ENCODE measurements at regions not wholly inside any gene's neighbourhood (a gene's known extent, or its start where the extent isn't known, plus 50 kb on each side); places are given as distances from the start of the nearest gene placed in this dataset.

DNA sequence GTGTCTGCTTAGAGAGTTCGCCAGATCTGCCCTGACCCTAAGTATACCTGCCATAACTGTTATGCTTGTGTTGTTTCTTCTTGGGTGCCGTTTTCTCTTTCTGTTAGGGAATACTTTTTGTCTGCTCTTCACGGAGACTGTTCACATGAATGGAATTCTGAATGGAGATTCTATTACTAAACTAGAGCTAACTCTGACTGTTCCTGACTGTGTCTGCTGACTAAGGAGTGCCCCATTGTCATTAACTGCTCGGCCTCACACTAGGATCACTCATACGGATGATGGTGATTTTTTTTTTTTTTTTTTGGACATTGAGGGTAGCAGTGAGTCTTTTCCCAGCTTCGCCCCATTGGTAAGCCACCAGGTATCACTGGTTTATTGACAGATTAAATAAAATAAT lies 104.8 kb upstream of the SLC8A1 start:
- DNase-seq (ENCODE audit: low spot score) = no peak
- no peaks in the 10 kb centered on the region for H3K4me1 Mint-ChIP-seq (ENCODE audit: low read depth)
- H3K9me3 Mint-ChIP-seq (ENCODE audit: low read depth) = peaks cover 2% of the 10 kb centered on the region
- peaks cover 26% of the 10 kb centered on the region for H3K27me3 Mint-ChIP-seq (ENCODE audit: low read depth)
- H3K4me3 Mint-ChIP-seq (ENCODE audit: unreplicated experiment) = no peak overlapping the region
- no peaks in the 10 kb centered on the region for H3K36me3 Mint-ChIP-seq (ENCODE audit: low read depth)
- TF ChIP-seq, protein P1, sequence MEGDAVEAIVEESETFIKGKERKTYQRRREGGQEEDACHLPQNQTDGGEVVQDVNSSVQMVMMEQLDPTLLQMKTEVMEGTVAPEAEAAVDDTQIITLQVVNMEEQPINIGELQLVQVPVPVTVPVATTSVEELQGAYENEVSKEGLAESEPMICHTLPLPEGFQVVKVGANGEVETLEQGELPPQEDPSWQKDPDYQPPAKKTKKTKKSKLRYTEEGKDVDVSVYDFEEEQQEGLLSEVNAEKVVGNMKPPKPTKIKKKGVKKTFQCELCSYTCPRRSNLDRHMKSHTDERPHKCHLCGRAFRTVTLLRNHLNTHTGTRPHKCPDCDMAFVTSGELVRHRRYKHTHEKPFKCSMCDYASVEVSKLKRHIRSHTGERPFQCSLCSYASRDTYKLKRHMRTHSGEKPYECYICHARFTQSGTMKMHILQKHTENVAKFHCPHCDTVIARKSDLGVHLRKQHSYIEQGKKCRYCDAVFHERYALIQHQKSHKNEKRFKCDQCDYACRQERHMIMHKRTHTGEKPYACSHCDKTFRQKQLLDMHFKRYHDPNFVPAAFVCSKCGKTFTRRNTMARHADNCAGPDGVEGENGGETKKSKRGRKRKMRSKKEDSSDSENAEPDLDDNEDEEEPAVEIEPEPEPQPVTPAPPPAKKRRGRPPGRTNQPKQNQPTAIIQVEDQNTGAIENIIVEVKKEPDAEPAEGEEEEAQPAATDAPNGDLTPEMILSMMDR (IDR thresholded peaks at IDR 0.05) = no peak
- no peak overlapping the region for H3K27ac Mint-ChIP-seq (ENCODE audit: unreplicated experiment)

DNA sequence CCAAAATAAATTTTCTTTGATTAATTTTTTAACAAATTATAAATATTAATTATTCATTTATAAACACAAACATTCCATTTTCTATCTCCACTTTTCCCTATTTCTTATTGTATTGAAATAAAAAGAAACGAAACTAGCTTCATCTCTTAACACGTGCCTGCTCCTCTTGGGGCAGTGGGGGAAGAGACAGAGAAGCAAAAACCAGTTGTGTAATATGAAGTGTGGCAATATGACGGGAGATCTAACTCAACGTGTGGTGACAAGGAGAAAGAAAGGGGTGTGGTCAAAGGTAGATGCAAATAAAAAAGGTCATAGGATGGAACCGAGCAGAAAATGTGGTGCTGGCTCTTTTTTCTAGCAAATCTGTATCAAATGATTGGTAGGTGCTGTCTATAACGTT lies 106.9 kb upstream of the SLC8A1 start:
- TF ChIP-seq, protein P1 (IDR thresholded peaks at IDR 0.05) = no peak
- H3K4me3 Mint-ChIP-seq (ENCODE audit: unreplicated experiment) = no peak overlapping the region
- peaks cover 2% of the 10 kb centered on the region for H3K9me3 Mint-ChIP-seq (ENCODE audit: low read depth)
- H3K4me1 Mint-ChIP-seq (ENCODE audit: low read depth) = no peaks in the 10 kb centered on the region
- DNase-seq (ENCODE audit: low spot score) = no peak
- no peak overlapping the region for H3K27ac Mint-ChIP-seq (ENCODE audit: unreplicated experiment)
- H3K36me3 Mint-ChIP-seq (ENCODE audit: low read depth) = no peaks in the 10 kb centered on the region
- peaks cover 26% of the 10 kb centered on the region for H3K27me3 Mint-ChIP-seq (ENCODE audit: low read depth)

DNA sequence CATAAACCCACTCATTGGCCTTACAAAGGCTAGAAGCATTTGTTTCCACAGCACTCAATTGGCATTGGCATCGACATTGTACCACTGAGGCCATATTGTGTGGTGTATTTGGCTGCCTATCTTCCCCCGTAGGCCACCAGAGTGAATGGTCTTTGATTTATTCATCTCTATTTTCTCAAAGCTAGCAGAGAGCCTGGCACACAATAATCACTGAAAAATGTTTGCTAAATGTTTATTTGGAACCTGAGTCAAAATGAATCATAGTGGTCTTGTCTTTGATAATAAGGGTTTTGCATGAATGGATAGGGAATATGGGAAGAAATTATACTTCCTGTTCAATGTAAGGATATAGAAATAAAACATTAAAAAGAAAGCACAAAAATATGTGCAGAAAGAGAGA lies 107.3 kb upstream of the SLC8A1 start:
- Mint-ChIP-seq H3K27me3 (ENCODE audit: low read depth) (peaks cover 26% of the 10 kb centered on the region), H3K4me1 (ENCODE audit: low read depth) (no peaks in the 10 kb centered on the region), H3K9me3 (ENCODE audit: low read depth) (peaks cover 2% of the 10 kb centered on the region), H3K36me3 (ENCODE audit: low read depth) (no peaks in the 10 kb centered on the region), H3K4me3 (ENCODE audit: unreplicated experiment) (no peak overlapping the region), H3K27ac (ENCODE audit: unreplicated experiment) (no peak overlapping the region)
- TF ChIP-seq, protein P1 (IDR thresholded peaks at IDR 0.05) = no peak
- DNase-seq (ENCODE audit: low spot score) = no peak

DNA sequence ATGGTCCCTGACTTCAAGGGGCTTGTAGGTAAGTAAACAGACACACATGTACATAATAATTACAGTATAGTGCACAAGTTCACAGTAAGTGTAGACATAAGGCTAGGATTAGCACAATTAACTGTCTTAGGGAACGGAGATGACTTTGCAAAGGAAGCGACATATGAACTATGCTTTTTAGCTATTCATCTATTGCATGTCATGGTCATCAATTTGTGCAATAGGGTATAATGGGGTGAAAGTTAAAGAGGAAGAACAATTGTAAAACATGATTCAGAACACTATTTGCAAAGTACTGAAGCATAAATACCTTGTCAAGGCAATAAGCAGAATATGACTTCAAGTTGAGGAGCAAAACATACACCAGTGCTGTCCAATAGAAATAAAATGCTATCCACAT lies 112.3 kb upstream of the SLC8A1 start:
- no peaks in the 10 kb centered on the region for H3K36me3 Mint-ChIP-seq (ENCODE audit: low read depth)
- TF ChIP-seq, protein P1 (IDR thresholded peaks at IDR 0.05) = no peak
- DNase-seq (ENCODE audit: low spot score) = no peak
- no peaks in the 10 kb centered on the region for H3K4me1 Mint-ChIP-seq (ENCODE audit: low read depth)
- H3K27me3 Mint-ChIP-seq (ENCODE audit: low read depth) = peaks cover 23% of the 10 kb centered on the region
- no peak overlapping the region for H3K27ac Mint-ChIP-seq (ENCODE audit: unreplicated experiment)
- H3K9me3 Mint-ChIP-seq (ENCODE audit: low read depth) = no peaks in the 10 kb centered on the region
- no peak overlapping the region for H3K4me3 Mint-ChIP-seq (ENCODE audit: unreplicated experiment)

DNA sequence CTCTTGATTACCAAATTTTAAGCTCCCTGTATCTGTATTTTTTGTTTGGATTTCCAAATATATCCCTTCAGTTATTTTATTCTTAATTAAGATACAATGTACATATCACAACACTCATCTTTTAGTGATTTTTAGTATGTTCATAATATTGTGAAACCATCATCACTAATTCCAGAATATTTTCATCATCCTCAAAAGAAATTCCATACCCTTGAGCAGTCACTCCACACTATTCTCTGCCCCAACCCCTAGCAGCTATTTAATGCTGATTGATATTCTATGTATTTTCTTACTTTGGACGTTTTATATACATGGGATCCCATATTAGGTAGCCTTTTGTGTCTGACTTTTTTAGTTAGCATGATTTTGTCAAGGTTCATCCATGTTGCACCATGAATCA lies 127.4 kb upstream of the SLC8A1 start:
- TF ChIP-seq, protein P1 (IDR thresholded peaks at IDR 0.05) = no peak
- peaks cover 16% of the 10 kb centered on the region for H3K27me3 Mint-ChIP-seq (ENCODE audit: low read depth)
- DNase-seq (ENCODE audit: low spot score) = no peak
- H3K4me3 Mint-ChIP-seq (ENCODE audit: unreplicated experiment) = no peak overlapping the region
- no peaks in the 10 kb centered on the region for H3K9me3 Mint-ChIP-seq (ENCODE audit: low read depth)
- H3K36me3 Mint-ChIP-seq (ENCODE audit: low read depth) = no peaks in the 10 kb centered on the region
- no peak overlapping the region for H3K27ac Mint-ChIP-seq (ENCODE audit: unreplicated experiment)
- no peaks in the 10 kb centered on the region for H3K4me1 Mint-ChIP-seq (ENCODE audit: low read depth)

All from chondrocyte (in vitro differentiated cells).